H1 (cell line): ENCODE measurements at regions not wholly inside any gene's neighbourhood (a gene's known extent, or its start where the extent isn't known, plus 50 kb on each side); places are given as distances from the start of the nearest gene placed in this dataset.
A peak's percentile ranks its signal among the peaks of the same experiment; 100 is the strongest.

Source experiments
- CTCF ChIA-PET: fragments of 300-600 bp; sonication (Branson Sonifier 250); formaldehyde crosslinking; loops from one replicate; lab custom pipeline; 2021; ENCODE audit not compliant: partially characterized antibody; lab: Charles Lee
- POLR2A ChIA-PET: fragments of 300-600 bp; sonication (Branson Sonifier 250); formaldehyde crosslinking; loops from one replicate; lab custom pipeline; 2021; ENCODE audit warnings: inconsistent platforms; ENCODE audit not compliant: partially characterized antibody; lab: Charles Lee
- DNase-seq, 2 experiments: peaks; one replicate each; pipeline versions ENCODE4 v3.0.0 to v3.0.0-alpha.2; 2010 to 2022; ENCODE audit warnings: low spot score in 2 of 2, low read depth in 1 of 2, mixed read lengths in 1 of 2
- FAIRE-seq: peaks from 2 replicates; lab custom pipeline; 2011; peaks lifted over from hg19 to GRCh38; lab: Jason Lieb, UNC
- H2AFZ ChIP-seq: 2 replicates; pipeline ENCODE4 v1.8.1; 2012; ENCODE audit warnings: low read length, inconsistent platforms
- H2AK5ac ChIP-seq: 2 replicates; pipeline ENCODE4 v1.6.1; 2013; ENCODE audit warnings: low read depth, low read length
- H2BK120ac ChIP-seq: replicated peaks from 2 replicates; pipeline ENCODE3; 2013; ENCODE audit warnings: low read depth, low read length, inconsistent platforms
- H2BK12ac ChIP-seq: 2 replicates; pipeline ENCODE4 v1.6.1; 2013; ENCODE audit warnings: low read depth, low read length
- H2BK15ac ChIP-seq: 2 replicates; pipeline ENCODE4 v1.6.1; 2013; ENCODE audit warnings: low read length
- H2BK20ac ChIP-seq: 2 replicates; pipeline ENCODE4 v1.6.1; 2013; ENCODE audit warnings: low read length
- H2BK5ac ChIP-seq: 2 replicates; pipeline ENCODE4 v1.6.1; 2013; ENCODE audit warnings: low read depth, low read length
- H3K14ac ChIP-seq: 2 replicates; pipeline ENCODE4 v1.6.1; 2013; ENCODE audit warnings: inconsistent platforms; ENCODE audit not compliant: insufficient read length
- H3K18ac ChIP-seq: 2 replicates; pipeline ENCODE4 v1.6.1; 2013; ENCODE audit warnings: low read length; ENCODE audit errors: extremely low read depth
- H3K23ac ChIP-seq: 2 replicates; pipeline ENCODE4 v1.6.1; 2013; ENCODE audit warnings: inconsistent platforms; ENCODE audit not compliant: insufficient read length
- H3K23me2 ChIP-seq: 2 replicates; pipeline ENCODE4 v1.6.1; 2013; ENCODE audit warnings: low read depth, low read length
- H3K27ac ChIP-seq: 2 replicates; pipeline ENCODE4 v1.6.1; 2011; ENCODE audit warnings: low read depth, low read length, inconsistent platforms
- H3K27me3 ChIP-seq, 4 experiments: replicated peaks in 1 of 4; 1 replicate in 1 of 4; 2 replicates in 3 of 4; pipeline versions ENCODE4 v1.6.1 to v1.8.1; 2011 to 2013; ENCODE audit warnings: low read length in 3 of 4, mild to moderate bottlenecking in 3 of 4, inconsistent platforms in 2 of 4, mixed read lengths in 2 of 4, moderate library complexity in 1 of 4; ENCODE audit not compliant: control insufficient read depth in 3 of 4, insufficient read depth in 3 of 4; ENCODE audit errors: extremely low read depth in 1 of 4
- H3K36me3 ChIP-seq, 4 experiments: 2 replicates each; pipeline versions ENCODE4 v1.6.1 to v1.8.1; 2011 to 2013; ENCODE audit warnings: mild to moderate bottlenecking in 4 of 4, low read length in 3 of 4, moderate library complexity in 2 of 4, control low read depth in 1 of 4, inconsistent platforms in 1 of 4; ENCODE audit not compliant: insufficient read depth in 4 of 4, control insufficient read depth in 2 of 4
- H3K4ac ChIP-seq: replicated peaks from 2 replicates; pipeline ENCODE3; 2013; ENCODE audit warnings: low read length, low read depth, mixed read lengths, inconsistent platforms; ENCODE audit not compliant: insufficient read length
- H3K4me1 ChIP-seq, 4 experiments: replicated peaks in 1 of 4; 1 replicate in 1 of 4; 2 replicates in 3 of 4; pipeline versions ENCODE4 v1.6.1 to v1.8.1; 2011 to 2013; ENCODE audit warnings: low read length in 3 of 4, inconsistent platforms in 2 of 4, mixed read lengths in 1 of 4; ENCODE audit not compliant: insufficient read depth in 4 of 4, control insufficient read depth in 3 of 4
- H3K4me2 ChIP-seq, 2 experiments: 2 replicates each; pipeline versions ENCODE4 v1.6.1 to v1.8.1; 2011 to 2013; ENCODE audit warnings: low read depth in 2 of 2, low read length in 2 of 2, control low read depth in 1 of 2, inconsistent platforms in 1 of 2, mild to moderate bottlenecking in 1 of 2; ENCODE audit not compliant: insufficient read depth in 1 of 2
- H3K4me3 ChIP-seq, 4 experiments: fragments of 200-600, 300-600 bp in 1 of 4; sonication (generic), shearing (Covaris generic), sonication (Bioruptor Twin) in 1 of 4; 2 replicates each; pipeline versions ENCODE4 v1.5.1 to v1.8.1; 2011 to 2016; ENCODE audit warnings: low read length in 4 of 4, low read depth in 3 of 4, control low read depth in 2 of 4, inconsistent platforms in 2 of 4, mild to moderate bottlenecking in 2 of 4, mixed read lengths in 1 of 4, moderate library complexity in 1 of 4; ENCODE audit not compliant: insufficient read depth in 2 of 4; ENCODE audit errors: extremely low read depth in 1 of 4
- H3K56ac ChIP-seq: replicated peaks from 2 replicates; pipeline ENCODE3; 2013; ENCODE audit warnings: low read depth, mild to moderate bottlenecking, mixed read lengths, low read length, inconsistent platforms; ENCODE audit not compliant: insufficient read length
- H3K79me1 ChIP-seq: 2 replicates; pipeline ENCODE4 v1.6.1; 2013; ENCODE audit warnings: low read depth, low read length, control low read depth
- H3K79me2 ChIP-seq, 2 experiments: 2 replicates each; pipeline versions ENCODE4 v1.6.1 to v1.8.1; 2012 to 2013; ENCODE audit warnings: low read length in 2 of 2, mild to moderate bottlenecking in 2 of 2, inconsistent platforms in 1 of 2; ENCODE audit not compliant: insufficient read depth in 2 of 2, control insufficient read depth in 1 of 2
- H3K9ac ChIP-seq, 4 experiments: replicated peaks in 1 of 4; 1 replicate in 1 of 4; 2 replicates in 3 of 4; pipeline versions ENCODE4 v1.6.1 to v1.8.1; 2011 to 2013; ENCODE audit warnings: low read depth in 3 of 4, low read length in 3 of 4, control low read depth in 2 of 4, mild to moderate bottlenecking in 2 of 4, moderate library complexity in 2 of 4, inconsistent platforms in 1 of 4; ENCODE audit errors: extremely low read depth in 1 of 4
- H3K9me3 ChIP-seq, 2 experiments: 2 replicates each; pipeline versions ENCODE4 v1.6.1 to v1.8.1; 2012 to 2013; ENCODE audit warnings: mild to moderate bottlenecking in 2 of 2, moderate library complexity in 2 of 2, control low read depth in 1 of 2, inconsistent platforms in 1 of 2, low read depth in 1 of 2, low read length in 1 of 2, mixed read lengths in 1 of 2; ENCODE audit not compliant: insufficient read depth in 2 of 2
- H4K20me1 ChIP-seq, 2 experiments: replicated peaks in 1 of 2; 2 replicates each; pipeline versions ENCODE3 to v1.8.1; 2011 to 2013; ENCODE audit warnings: inconsistent platforms in 2 of 2, low read length in 2 of 2, mild to moderate bottlenecking in 1 of 2; ENCODE audit not compliant: insufficient read depth in 2 of 2, control insufficient read depth in 1 of 2
- H4K5ac ChIP-seq: 2 replicates; pipeline ENCODE4 v1.6.1; 2013; ENCODE audit warnings: low read length, low read depth, mixed read lengths, inconsistent platforms; ENCODE audit not compliant: insufficient read length
- H4K8ac ChIP-seq: 2 replicates; pipeline ENCODE4 v1.8.0; 2013; ENCODE audit warnings: mild to moderate bottlenecking, moderate library complexity, low read length, inconsistent platforms; ENCODE audit not compliant: insufficient read depth; ENCODE audit errors: extremely low read depth
- H4K91ac ChIP-seq: replicated peaks from 2 replicates; pipeline ENCODE3; 2013; ENCODE audit warnings: low read length, mixed read lengths, inconsistent platforms; ENCODE audit not compliant: insufficient read length
- BCL11A ChIP-seq, 2 experiments: IDR thresholded peaks; one replicate each; pipeline ENCODE4 v1.6.1; 2011; ENCODE audit warnings: low read depth in 2 of 2, low read length in 2 of 2, mild to moderate bottlenecking in 2 of 2
- EP300 ChIP-seq, 2 experiments: IDR thresholded peaks; 1 replicate in 1 of 2; 2 replicates in 1 of 2; pipeline ENCODE4 v1.6.1; 2011 to 2012; ENCODE audit warnings: low read depth in 2 of 2, low read length in 2 of 2, mild to moderate bottlenecking in 2 of 2, borderline replicate concordance in 1 of 2, inconsistent platforms in 1 of 2, moderate library complexity in 1 of 2
- GABPA ChIP-seq: IDR thresholded peaks from 2 replicates; pipeline ENCODE4 v1.6.1; 2011; ENCODE audit warnings: mild to moderate bottlenecking, low read length, moderate library complexity, borderline replicate concordance; ENCODE audit not compliant: insufficient read depth
- SIN3A ChIP-seq, 2 experiments: IDR thresholded peaks in 1 of 2; conservative IDR thresholded peaks in 1 of 2; 2 replicates each; pipeline ENCODE4 v1.6.1; 2011 to 2012; ENCODE audit warnings: low read length in 2 of 2, improper control_type of control experiment in 1 of 2, low read depth in 1 of 2, mild to moderate bottlenecking in 1 of 2
- ZNF274 ChIP-seq: IDR thresholded peaks from 2 replicates; pipeline ENCODE4 v1.7.0; 2012; ENCODE audit warnings: low read length, borderline replicate concordance; ENCODE audit errors: extremely low read depth
- WGBS, 2 experiments: shearing (Covaris generic) in 1 of 2; methylation state at CpG; one replicate each; pipeline versions ENCODE4 v1.1.6 to v1.1.7; 2013 to 2015; ENCODE audit warnings: low lambda C conversion rate in 2 of 2, mixed read lengths in 2 of 2, inconsistent platforms in 1 of 2, low coverage in 1 of 2, missing lambda C conversion rate in 1 of 2; ENCODE audit not compliant: insufficient replicate concordance in 2 of 2, insufficient coverage in 1 of 2, insufficient read length in 1 of 2; ENCODE audit errors: extremely low coverage in 1 of 2, missing lambda C conversion rate in 1 of 2; 5-methylcytosine and 5-hydroxymethylcytosine counted together

GRCh38 chr17:5864741-5865657 is 205.2 kb upstream of the WSCD1 start:
- Histone ChIP-seq H2BK120ac (no peak overlapping the region), H3K14ac (no peak overlapping the region), H3K27ac (no peak overlapping the region), H2BK12ac (no peak overlapping the region), H4K8ac (no peak overlapping the region), H2AFZ (no peak overlapping the region), H3K4me3 (no peak overlapping the region), H3K4me2 (no peak overlapping the region), H2BK20ac (no peak overlapping the region), H3K56ac (no peak overlapping the region), H3K27me3 (no peaks in the 10 kb centered on the region), H3K4ac (no peak overlapping the region), H4K91ac (no peak overlapping the region), H3K23me2 (no peaks in the 10 kb centered on the region; the same call in 1 of the 2 replicates), H3K9me3 (no peaks in the 10 kb centered on the region), H3K79me2 (no peaks in the 10 kb centered on the region), H2BK15ac (no peak overlapping the region), H3K18ac (no peak overlapping the region), H3K23ac (no peak overlapping the region), H4K5ac (no peak overlapping the region), H3K79me1 (no peaks in the 10 kb centered on the region), H3K9ac (no peak overlapping the region), H3K36me3 (no peaks in the 10 kb centered on the region), H4K20me1 (no peaks in the 10 kb centered on the region), H2BK5ac (no peak overlapping the region), H2AK5ac (no peak overlapping the region), H3K4me1 (no peaks in the 10 kb centered on the region; a peak in 2 of 7 replicates)
- no peak for FAIRE-seq
- CTCF ChIA-PET: no interaction called here
- DNase-seq: peak in 1 of 2 experiments; percentile 17
- POLR2A ChIA-PET: interaction anchor here (1.0 to 1.1 kb wide), 3 partner anchors 33 to 385 kb away, joined by 3 read pairs; no protein-coding TSS in a partner anchor
- TF ChIP-seq SIN3A (conservative IDR thresholded peaks at IDR 0.05 in 1 of 2, IDR thresholded peaks at IDR 0.05 in 1 of 2; ENCODE audit: low read depth in 1 of 2, low read length in 2 of 2) (no peak), GABPA (no peak), BCL11A (IDR thresholded peaks at IDR 0.05; ENCODE audit: low read depth in 2 of 2, low read length in 2 of 2) (no peak), EP300 (IDR thresholded peaks at IDR 0.05; ENCODE audit: borderline replicate concordance in 1 of 2, low read depth in 2 of 2, low read length in 2 of 2) (no peak), ZNF274 (no peak)
- 88% methylated on average over 9 of the region's 9 CpGs; no CpG with 5 or more reads in 1 of the 2 experiments for WGBS, 2 experiments
